ENCODE measurements at regions not wholly inside any gene's neighbourhood (a gene's known extent, or its start where the extent isn't known, plus 50 kb on each side); places are given as distances from the start of the nearest gene placed in this dataset.

DNA sequence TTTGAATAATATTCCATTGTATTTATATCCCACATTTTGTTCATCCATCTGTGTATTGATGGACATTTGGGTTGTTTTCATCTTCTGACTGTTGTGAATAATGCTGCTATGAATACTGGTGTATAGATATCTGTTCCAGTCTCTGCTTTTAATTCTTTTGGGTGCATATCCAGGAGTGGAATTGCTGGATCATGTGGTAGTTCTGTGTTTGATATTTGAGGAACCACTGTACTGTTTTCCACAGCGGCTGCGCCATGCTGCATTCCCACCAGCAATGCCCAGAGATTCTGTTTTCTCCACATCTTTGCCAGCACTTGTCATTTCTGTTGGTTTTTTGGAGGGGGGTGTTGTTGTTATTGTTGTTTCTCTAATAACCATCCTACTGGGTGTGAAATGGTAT is 131.6 kb upstream of the KIF26B start:
- no peak for DNase-seq (ENCODE audit: low spot score)
- TF ChIP-seq CTCF (IDR thresholded peaks at IDR 0.05), result no peak
- Mint-ChIP-seq H3K4me1 (ENCODE audit: low read depth) (peaks cover 8% of the 10 kb centered on the region), H3K4me3 (ENCODE audit: unreplicated experiment) (no peak overlapping the region), H3K36me3 (ENCODE audit: low read depth) (no peaks in the 10 kb centered on the region), H3K27me3 (ENCODE audit: low read depth) (no peaks in the 10 kb centered on the region), H3K9me3 (ENCODE audit: low read depth) (no peaks in the 10 kb centered on the region), H3K27ac (ENCODE audit: unreplicated experiment) (no peak overlapping the region)

DNA sequence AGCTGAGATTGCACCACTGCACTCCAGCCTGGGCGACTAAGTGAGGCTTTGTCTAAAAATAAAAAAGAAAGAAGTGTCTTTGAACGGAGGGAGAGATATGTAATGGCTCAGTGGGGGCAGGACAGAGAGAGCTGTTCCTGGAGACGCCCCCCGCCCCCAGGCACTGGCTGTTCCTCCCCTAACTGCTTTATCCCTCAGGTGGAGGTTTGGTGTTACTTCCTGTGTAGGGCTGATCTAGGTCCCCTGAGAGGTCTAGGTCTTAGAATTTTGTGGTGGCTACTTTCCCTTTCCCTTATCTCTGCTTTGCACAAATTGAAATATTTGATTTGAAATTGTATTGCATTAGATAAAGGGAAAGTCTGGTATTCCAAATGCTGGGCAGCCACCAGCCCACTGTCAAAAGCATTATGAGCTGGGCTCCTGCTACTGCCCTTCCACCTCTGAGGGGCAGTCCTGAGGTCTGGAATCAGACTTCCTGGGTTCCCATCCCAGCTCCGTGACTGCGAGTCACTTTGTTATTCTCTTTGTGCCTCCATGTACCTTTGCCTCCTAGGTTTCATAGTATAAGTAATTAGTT is 134.8 kb upstream of the KIF26B start:
- no peak for DNase-seq (ENCODE audit: low spot score)
- Mint-ChIP-seq H3K36me3 (ENCODE audit: low read depth) (no peaks in the 10 kb centered on the region), H3K27me3 (ENCODE audit: low read depth) (no peaks in the 10 kb centered on the region), H3K4me3 (ENCODE audit: unreplicated experiment) (no peak overlapping the region), H3K9me3 (ENCODE audit: low read depth) (no peaks in the 10 kb centered on the region), H3K4me1 (ENCODE audit: low read depth) (peaks cover 10% of the 10 kb centered on the region), H3K27ac (ENCODE audit: unreplicated experiment) (no peak overlapping the region)
- TF ChIP-seq CTCF (IDR thresholded peaks at IDR 0.05), result no peak

DNA sequence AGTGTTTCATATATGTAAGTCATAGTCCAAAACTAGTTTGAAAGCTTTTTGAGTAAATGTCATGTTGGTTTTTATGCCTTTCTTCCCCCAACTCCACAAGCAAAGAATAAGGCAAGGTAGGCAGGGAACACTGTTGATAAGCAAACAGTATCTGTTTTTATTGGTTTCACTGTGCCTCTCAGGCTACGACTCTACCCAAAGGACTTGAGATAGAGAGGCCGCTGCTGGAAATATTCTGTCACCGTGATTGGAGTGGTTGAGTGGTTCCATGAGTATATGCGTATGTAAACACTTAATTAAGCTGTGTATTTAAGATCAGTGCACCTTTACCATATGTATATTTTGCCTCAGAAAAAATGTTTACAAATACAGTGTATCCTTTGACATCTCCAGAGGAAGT is 138.1 kb upstream of the KIF26B start:
- H3K4me3 Mint-ChIP-seq (ENCODE audit: unreplicated experiment), result no peak overlapping the region
- H3K27me3 Mint-ChIP-seq (ENCODE audit: low read depth), result no peaks in the 10 kb centered on the region
- DNase-seq (ENCODE audit: low spot score), result no peak
- no peak overlapping the region for H3K27ac Mint-ChIP-seq (ENCODE audit: unreplicated experiment)
- H3K36me3 Mint-ChIP-seq (ENCODE audit: low read depth), result no peaks in the 10 kb centered on the region
- TF ChIP-seq CTCF (IDR thresholded peaks at IDR 0.05), result no peak
- no peaks in the 10 kb centered on the region for H3K9me3 Mint-ChIP-seq (ENCODE audit: low read depth)
- H3K4me1 Mint-ChIP-seq (ENCODE audit: low read depth), result peaks cover 10% of the 10 kb centered on the region

DNA sequence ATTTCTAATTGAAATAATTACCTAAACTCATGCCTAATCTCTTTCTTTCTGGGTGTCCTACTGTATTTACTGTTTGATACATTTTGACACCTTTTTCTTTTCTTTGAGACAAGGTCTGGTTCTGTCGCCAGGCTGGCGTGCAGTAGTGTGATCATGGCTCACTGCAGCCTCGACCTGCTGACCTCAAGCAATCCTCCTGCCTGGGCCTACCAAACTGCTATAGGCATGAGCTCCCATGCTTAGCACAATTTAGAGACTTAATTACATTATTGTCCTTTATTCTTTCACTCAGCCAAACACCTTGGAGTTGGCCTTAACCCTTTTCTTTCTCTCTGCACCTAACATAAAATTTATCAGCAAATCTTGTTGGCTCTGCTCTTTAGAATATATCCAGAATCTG is 139.8 kb upstream of the KIF26B start:
- Mint-ChIP-seq H3K27me3 (ENCODE audit: low read depth) (no peaks in the 10 kb centered on the region), H3K36me3 (ENCODE audit: low read depth) (no peaks in the 10 kb centered on the region), H3K9me3 (ENCODE audit: low read depth) (no peaks in the 10 kb centered on the region), H3K4me3 (ENCODE audit: unreplicated experiment) (no peak overlapping the region), H3K4me1 (ENCODE audit: low read depth) (peaks cover 10% of the 10 kb centered on the region), H3K27ac (ENCODE audit: unreplicated experiment) (no peak overlapping the region)
- DNase-seq (ENCODE audit: low spot score), result no peak
- no peak for TF ChIP-seq CTCF (IDR thresholded peaks at IDR 0.05)

- H3K4me3 Mint-ChIP-seq (ENCODE audit: unreplicated experiment), result no peak overlapping the region
These were observed 140.3 kb upstream of the KIF26B start for GRCh38 chr1:245014247-245015029.

More at GRCh38 chr1:245014247-245015029, 140.3 kb upstream of the KIF26B start:
- Mint-ChIP-seq H3K4me1 (ENCODE audit: low read depth) (peaks cover 10% of the 10 kb centered on the region), H3K27me3 (ENCODE audit: low read depth) (no peaks in the 10 kb centered on the region), H3K27ac (ENCODE audit: unreplicated experiment) (no peak overlapping the region), H3K9me3 (ENCODE audit: low read depth) (no peaks in the 10 kb centered on the region), H3K36me3 (ENCODE audit: low read depth) (no peaks in the 10 kb centered on the region)
- no peak for DNase-seq (ENCODE audit: low spot score)
- no peak for TF ChIP-seq CTCF (IDR thresholded peaks at IDR 0.05)
